ACC112 (cell line): ENCODE measurements at regions not wholly inside any gene's neighbourhood (a gene's known extent, or its start where the extent isn't known, plus 50 kb on each side); places are given as distances from the start of the nearest gene placed in this dataset.
A peak's percentile ranks its signal among the peaks of the same experiment; 100 is the strongest.

Experiments
- H2AFZ ChIP-seq: fragments of 200-600 bp; sonication (generic); one replicate; pipeline ENCODE4 v1.6.0; 2017; ENCODE audit warnings: antibody characterized with exemption, low read length; ENCODE audit not compliant: unreplicated experiment
- H3K27ac ChIP-seq: fragments of 200-600 bp; sonication (generic); 2 replicates; pipeline ENCODE4 v1.5.1; 2014; ENCODE audit warnings: low read depth, mild to moderate bottlenecking, antibody characterized with exemption, low read length, moderate library complexity
- H3K27me3 ChIP-seq: fragments of 200-600 bp; sonication (generic); 2 replicates; pipeline ENCODE4 v1.6.1; 2014; ENCODE audit warnings: mild to moderate bottlenecking, antibody characterized with exemption, low read length, moderate library complexity, mixed read lengths; ENCODE audit not compliant: insufficient read depth
- H3K36me3 ChIP-seq: fragments of 200-600 bp; sonication (generic); 2 replicates; pipeline ENCODE4 v1.6.1; 2016; ENCODE audit warnings: mild to moderate bottlenecking, antibody characterized with exemption, low read length, moderate library complexity, mixed read lengths; ENCODE audit not compliant: insufficient read depth
- H3K4me1 ChIP-seq: fragments of 200-600 bp; sonication (generic); one replicate; pipeline ENCODE4 v1.6.1; 2016; ENCODE audit warnings: low read length, mixed read lengths; ENCODE audit not compliant: insufficient read depth, unreplicated experiment, control insufficient read depth
- H3K4me3 ChIP-seq: fragments of 200-600 bp; sonication (generic); 2 replicates; pipeline ENCODE4 v1.5.1; 2014; ENCODE audit warnings: mild to moderate bottlenecking, low read depth, low read length
- H3K79me2 ChIP-seq: fragments of 200-600 bp; sonication (generic); one replicate; pipeline ENCODE4 v1.6.0; 2016; ENCODE audit warnings: low read length; ENCODE audit not compliant: control insufficient read depth, unreplicated experiment, insufficient read depth

GRCh38 chr3:159902546-159903314, 85.9 kb upstream of the IL12A start:
- H3K36me3 ChIP-seq = no peaks in the 10 kb centered on the region
- no peaks in the 10 kb centered on the region for H3K79me2 ChIP-seq
- H3K4me1 ChIP-seq = peaks cover 11% of the 10 kb centered on the region
- no peak overlapping the region for H3K27ac ChIP-seq
- H3K4me3 ChIP-seq = no peak overlapping the region
- no peak overlapping the region for H2AFZ ChIP-seq
- H3K27me3 ChIP-seq = no peaks in the 10 kb centered on the region

DNA sequence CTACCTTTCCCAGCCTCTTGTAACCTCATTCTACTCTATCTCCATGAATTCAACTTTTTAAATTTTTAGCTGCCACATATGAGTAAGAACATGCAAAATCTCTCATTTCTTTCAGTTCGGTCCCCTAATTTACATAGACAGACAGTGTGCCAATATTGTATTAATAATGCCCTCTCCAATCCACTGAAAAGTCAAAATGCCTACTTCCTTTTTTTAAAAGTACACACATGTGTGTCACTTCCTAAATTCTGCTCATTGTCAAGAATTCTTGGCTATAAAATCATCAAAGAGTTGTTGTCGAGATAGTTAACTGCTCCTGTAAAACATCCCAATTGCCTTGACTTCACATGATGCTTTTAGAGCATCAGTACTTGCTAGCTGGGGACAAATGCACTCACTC, 84.2 kb upstream of the IL12A start:
- Histone ChIP-seq H2AFZ (no peak overlapping the region), H3K36me3 (no peaks in the 10 kb centered on the region), H3K4me3 (no peak overlapping the region), H3K79me2 (no peaks in the 10 kb centered on the region), H3K4me1 (peaks cover 8% of the 10 kb centered on the region), H3K27ac (no peak overlapping the region), H3K27me3 (no peaks in the 10 kb centered on the region)

DNA sequence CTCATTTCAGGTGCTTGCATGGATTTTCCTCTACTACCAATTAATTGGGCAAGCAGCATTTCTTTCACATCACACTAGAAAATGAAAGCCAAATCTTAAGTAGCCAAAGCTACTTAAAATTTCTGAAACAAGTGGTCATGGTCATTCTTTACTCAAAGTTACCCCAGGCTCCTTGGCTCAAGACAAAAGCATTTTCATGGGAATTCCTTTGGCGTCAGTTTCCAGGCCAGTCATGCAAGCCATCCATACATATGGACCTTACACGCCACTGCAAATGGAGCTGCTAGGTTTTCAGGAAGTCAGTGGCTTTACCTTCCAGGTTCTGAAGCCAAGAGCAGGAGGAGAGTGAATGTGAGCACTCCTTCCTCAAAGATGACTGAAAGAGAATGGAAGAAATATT, 83.7 kb upstream of the IL12A start:
- Histone ChIP-seq H3K4me1 (peaks cover 8% of the 10 kb centered on the region), H3K4me3 (no peak overlapping the region), H3K36me3 (no peaks in the 10 kb centered on the region), H2AFZ (no peak overlapping the region), H3K27ac (no peak overlapping the region), H3K79me2 (no peaks in the 10 kb centered on the region), H3K27me3 (no peaks in the 10 kb centered on the region)

GRCh38 chr3:159907828-159908227, 80.8 kb upstream of the IL12A start:
- peaks cover 11% of the 10 kb centered on the region for H3K4me1 ChIP-seq

GRCh38 chr3:159910991-159911663, 77.5 kb upstream of the IL12A start:
- peak overlapping the region; percentile 51 for H3K4me3 ChIP-seq
- H3K36me3 ChIP-seq = no peaks in the 10 kb centered on the region
- H3K4me1 ChIP-seq = peaks cover 16% of the 10 kb centered on the region
- no peaks in the 10 kb centered on the region for H3K27me3 ChIP-seq
- H3K27ac ChIP-seq = no peak overlapping the region; the same call in 1 of the 2 replicates
- H3K79me2 ChIP-seq = no peaks in the 10 kb centered on the region
- peak overlapping the region; percentile 17 for H2AFZ ChIP-seq

More at GRCh38 chr3:159907828-159908227, 80.8 kb upstream of the IL12A start:
- H3K79me2 ChIP-seq = no peaks in the 10 kb centered on the region
- no peak overlapping the region for H3K27ac ChIP-seq
- H3K36me3 ChIP-seq = no peaks in the 10 kb centered on the region
- no peak overlapping the region for H2AFZ ChIP-seq
- H3K27me3 ChIP-seq = no peaks in the 10 kb centered on the region
- H3K4me3 ChIP-seq = no peak overlapping the region

DNA sequence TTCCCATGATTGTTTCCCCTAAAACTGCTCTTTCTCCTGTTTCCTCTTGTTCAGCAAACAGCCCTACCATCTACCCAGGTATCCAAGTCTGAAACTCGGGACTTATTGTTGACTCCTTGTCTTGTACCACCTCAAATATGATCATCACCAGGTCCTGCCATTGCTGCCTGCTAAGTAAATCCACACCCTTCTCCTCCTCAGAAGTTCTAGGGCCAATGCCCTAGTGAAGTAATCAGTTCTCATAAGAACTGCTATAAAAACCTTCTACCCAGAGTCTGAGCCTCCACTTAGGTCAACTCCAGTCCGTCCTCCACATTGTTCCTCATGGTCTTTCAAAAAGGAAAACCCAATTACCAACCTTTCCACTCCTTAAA, 77.0 kb upstream of the IL12A start:
- Histone ChIP-seq H3K36me3 (no peaks in the 10 kb centered on the region), H3K79me2 (no peaks in the 10 kb centered on the region), H3K27me3 (no peaks in the 10 kb centered on the region), H2AFZ (peak overlapping the region; percentile 17), H3K4me1 (peaks cover 16% of the 10 kb centered on the region), H3K4me3 (peak overlapping the region; percentile 51), H3K27ac (no peak overlapping the region)

- Histone ChIP-seq H2AFZ (no peak overlapping the region), H3K27me3 (no peaks in the 10 kb centered on the region), H3K4me1 (peaks cover 23% of the 10 kb centered on the region), H3K27ac (no peak overlapping the region), H3K79me2 (no peaks in the 10 kb centered on the region), H3K36me3 (no peaks in the 10 kb centered on the region), H3K4me3 (no peak overlapping the region)
Observed at GRCh38 chr3:159913712-159914414, 74.8 kb upstream of the IL12A start.

- peaks cover 23% of the 10 kb centered on the region for H3K4me1 ChIP-seq
- no peak overlapping the region for H2AFZ ChIP-seq
- no peaks in the 10 kb centered on the region for H3K36me3 ChIP-seq
- no peak overlapping the region for H3K27ac ChIP-seq
- no peaks in the 10 kb centered on the region for H3K79me2 ChIP-seq
- H3K27me3 ChIP-seq = no peaks in the 10 kb centered on the region
- H3K4me3 ChIP-seq = no peak overlapping the region
Observed at GRCh38 chr3:159914426-159914825, 74.2 kb upstream of the IL12A start.

GRCh38 chr3:159916052-159916451, 72.6 kb upstream of the IL12A start:
- Histone ChIP-seq H3K4me3 (no peak overlapping the region), H3K27me3 (no peaks in the 10 kb centered on the region), H2AFZ (no peak overlapping the region)

GRCh38 chr3:159917141-159917540, 71.5 kb upstream of the IL12A start:
- Histone ChIP-seq H3K4me1 (peaks cover 15% of the 10 kb centered on the region), H2AFZ (no peak overlapping the region), H3K4me3 (no peak overlapping the region), H3K36me3 (no peaks in the 10 kb centered on the region), H3K27me3 (no peaks in the 10 kb centered on the region), H3K27ac (no peak overlapping the region), H3K79me2 (no peaks in the 10 kb centered on the region)

More at GRCh38 chr3:159916052-159916451, 72.6 kb upstream of the IL12A start:
- H3K27ac ChIP-seq = no peak overlapping the region
- H3K79me2 ChIP-seq = no peaks in the 10 kb centered on the region
- H3K36me3 ChIP-seq = no peaks in the 10 kb centered on the region
- peaks cover 23% of the 10 kb centered on the region for H3K4me1 ChIP-seq
